NT2/D1 (cell line): ENCODE measurements at regions not wholly inside any gene's neighbourhood (a gene's known extent, or its start where the extent isn't known, plus 50 kb on each side); places are given as distances from the start of the nearest gene placed in this dataset.

Experiments used
- SUZ12 ChIP-seq: IDR thresholded peaks from 2 replicates; pipeline ENCODE4 v1.6.1; 2011; ENCODE audit not compliant: insufficient read length, insufficient read depth; ENCODE audit errors: extremely low read depth
- ZNF274 ChIP-seq: IDR thresholded peaks from 2 replicates; pipeline ENCODE4 v1.6.1; 2011; ENCODE audit warnings: mild to moderate bottlenecking, low read depth, low read length

GRCh38 chr5:4613440-4613839 is 526.7 kb upstream of the ADAMTS16 start:
- TF ChIP-seq ZNF274 = no peak
- TF ChIP-seq SUZ12 = no peak
